Right renal pelvis (tissue), 4 donors: ENCODE measurements at regions not wholly inside any gene's neighbourhood (a gene's known extent, or its start where the extent isn't known, plus 50 kb on each side); places are given as distances from the start of the nearest gene placed in this dataset.

ENCODE experiments used
- DNase-seq, 4 donors: peaks; one replicate each; pipeline ENCODE4 v3.0.0-alpha.2; 2013; ENCODE audit warnings: low read depth in 4 of 4, low spot score in 3 of 4, missing footprints in 1 of 4

DNA sequence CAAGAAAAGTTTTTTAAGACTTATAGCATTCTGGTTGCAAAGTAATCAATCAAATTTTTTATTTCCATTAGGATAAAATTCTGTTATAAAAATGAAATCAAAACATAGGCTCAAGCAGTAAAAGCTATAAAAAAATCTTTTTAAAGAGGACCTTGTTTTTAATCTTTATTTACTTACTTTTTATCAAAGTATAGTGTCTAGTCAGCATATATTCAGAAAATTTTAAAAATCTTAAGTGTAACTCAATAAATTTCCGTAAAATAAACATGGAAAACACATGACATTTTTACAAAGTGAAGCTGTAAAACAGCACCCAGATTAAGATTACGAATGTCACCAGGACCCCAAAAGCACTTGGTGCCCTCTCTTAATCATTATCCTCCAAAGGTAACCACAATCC, 302.4 kb downstream of the TMEM161B start:
- DNase-seq, result no peak

GRCh38 chr5:87954121-87954520, 314.5 kb downstream of the TMEM161B start:
- no peak for DNase-seq

- no peak for DNase-seq
Observed at GRCh38 chr5:87951661-87952060, 317.0 kb downstream of the TMEM161B start.

GRCh38 chr5:87949676-87950631, 318.7 kb downstream of the TMEM161B start:
- no peak for DNase-seq

GRCh38 chr5:87948486-87948885, 320.2 kb downstream of the TMEM161B start:
- no peak for DNase-seq

GRCh38 chr5:87946271-87946670, 322.4 kb downstream of the TMEM161B start:
- DNase-seq, result no peak

DNA sequence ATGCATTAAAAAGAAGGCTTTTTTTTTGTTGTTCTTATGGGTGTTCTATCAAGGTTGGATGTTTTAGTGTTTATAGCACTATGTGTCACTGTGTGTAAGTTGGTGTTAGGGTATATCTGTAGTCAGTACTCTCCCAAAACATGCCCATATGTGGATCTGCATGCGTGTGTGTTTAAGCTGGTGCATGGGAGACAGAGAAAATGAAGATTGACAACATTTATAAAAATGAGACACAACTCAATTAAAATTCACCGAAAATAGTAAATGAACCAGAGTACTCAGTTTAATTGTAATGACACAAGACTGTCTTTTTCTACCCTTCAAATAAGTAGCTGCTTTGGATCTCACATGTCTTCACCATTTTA, 323.4 kb downstream of the TMEM161B start:
- DNase-seq, result no peak

DNA sequence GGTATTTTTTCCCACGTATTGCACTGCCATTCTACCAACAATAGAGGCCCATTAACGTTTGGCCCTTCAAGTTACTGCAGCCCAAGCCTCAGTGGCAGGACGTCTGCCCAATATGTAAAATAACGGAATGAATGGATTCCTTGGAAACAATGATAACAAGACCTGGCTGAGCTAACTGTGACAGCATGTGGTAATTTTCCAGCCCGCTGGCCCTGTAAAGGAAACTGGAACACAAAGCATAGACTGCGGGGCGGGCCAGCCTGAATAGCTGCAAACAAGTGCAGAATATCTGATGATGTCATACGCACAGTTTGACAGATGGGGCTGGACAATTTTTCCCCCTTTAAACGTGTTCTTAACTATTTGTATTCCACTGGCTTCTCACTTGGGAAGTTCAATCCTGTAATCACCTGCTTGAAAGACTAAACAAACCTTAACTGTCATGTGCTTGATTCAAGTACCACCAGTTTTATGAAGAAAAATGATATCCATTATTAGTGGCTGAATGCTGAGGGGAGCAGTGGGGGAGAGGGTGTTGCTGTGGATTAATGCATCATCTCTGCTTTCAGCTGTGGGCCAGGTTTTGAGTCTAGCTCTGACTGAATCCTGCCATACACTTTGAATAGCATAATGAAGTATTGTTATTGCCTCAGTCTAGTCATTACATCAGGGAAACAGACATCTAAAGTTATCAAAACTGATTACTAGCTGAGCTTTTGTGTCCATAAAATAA, 323.9 kb downstream of the TMEM161B start:
- no peak for DNase-seq

- no peak for DNase-seq
Observed at GRCh38 chr5:87940775-87941174, 327.9 kb downstream of the TMEM161B start.

GRCh38 chr5:87936667-87937066, 332.0 kb downstream of the TMEM161B start:
- no peak for DNase-seq

DNA sequence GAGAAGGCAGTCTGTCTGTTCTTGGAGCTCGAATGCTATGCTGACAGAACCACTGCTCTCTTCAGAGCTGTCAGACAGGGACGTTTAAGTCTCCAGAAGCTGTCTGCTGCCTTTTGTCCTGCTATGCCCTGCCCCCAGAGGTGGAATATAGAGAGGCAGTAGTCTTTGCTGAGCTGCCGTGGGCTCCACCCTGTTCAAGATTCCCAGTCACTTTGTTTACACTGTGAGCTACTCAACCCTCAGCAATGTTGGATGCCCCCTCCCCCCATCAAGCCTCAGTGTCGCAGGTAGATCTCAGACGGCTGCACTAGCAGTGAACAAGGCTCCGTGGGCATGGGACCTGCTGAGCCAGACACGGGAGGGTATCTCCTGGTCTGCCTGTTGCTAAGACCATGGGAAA, 344.2 kb downstream of the TMEM161B start:
- no peak for DNase-seq

DNA sequence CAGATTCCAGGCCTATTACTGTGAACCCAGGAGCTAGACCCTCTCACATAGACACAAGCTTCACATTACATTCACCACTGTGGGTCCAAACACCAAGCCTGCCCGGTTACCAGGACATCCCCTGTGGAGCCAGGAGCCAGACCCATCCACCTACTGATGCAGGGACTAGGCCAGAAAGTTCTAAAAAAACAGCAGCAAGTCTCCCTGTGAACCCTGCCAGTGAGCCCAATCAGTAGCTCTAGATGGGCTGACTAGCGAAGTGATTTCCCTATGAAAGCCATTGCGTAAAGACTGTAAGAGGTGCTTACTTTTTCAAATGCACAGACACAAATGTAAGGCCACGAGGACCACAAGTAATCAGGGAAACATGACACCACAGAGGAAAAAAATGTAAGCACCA, 352.3 kb downstream of the TMEM161B start:
- DNase-seq, result no peak

- DNase-seq, result no peak
Observed at GRCh38 chr5:87912419-87912818, 356.2 kb downstream of the TMEM161B start.

DNA sequence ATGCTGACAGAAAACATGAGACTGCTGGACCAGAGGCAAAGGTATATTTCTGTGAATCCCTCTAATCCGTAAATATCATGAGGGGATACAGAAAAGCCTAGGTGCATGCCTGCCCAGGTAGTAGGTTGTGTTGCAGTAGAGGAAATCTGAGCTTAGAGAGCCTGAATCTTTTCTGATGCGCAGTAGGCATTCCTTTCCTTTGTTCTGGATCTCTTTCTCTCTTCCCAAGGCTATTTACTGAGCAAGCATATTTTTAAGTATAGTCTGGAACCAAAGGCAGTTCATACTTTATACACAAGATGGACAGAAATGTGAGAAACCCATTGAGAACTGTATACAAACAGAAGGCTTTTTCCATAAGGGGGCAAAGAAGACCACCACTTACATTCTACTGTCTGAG, 359.3 kb downstream of the TMEM161B start:
- no peak for DNase-seq

DNA sequence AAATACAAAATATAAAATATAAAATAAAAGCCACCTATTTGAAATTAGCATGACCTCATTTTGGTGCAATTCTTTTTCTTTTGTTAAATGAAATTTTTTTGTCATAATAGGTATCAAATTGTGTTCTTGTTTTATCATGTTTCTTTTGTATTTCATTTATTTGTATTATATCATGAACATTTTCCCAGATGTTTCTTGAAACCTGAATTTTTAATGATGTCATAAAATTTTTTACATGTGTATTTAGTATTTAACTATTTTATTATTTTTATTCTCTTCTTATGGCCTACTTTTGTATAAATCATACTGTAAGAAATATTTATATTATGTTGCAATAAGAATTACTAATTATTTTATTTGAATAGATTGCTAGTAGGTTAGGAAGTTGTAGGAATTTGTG, 361.7 kb downstream of the TMEM161B start:
- DNase-seq, result no peak

DNA sequence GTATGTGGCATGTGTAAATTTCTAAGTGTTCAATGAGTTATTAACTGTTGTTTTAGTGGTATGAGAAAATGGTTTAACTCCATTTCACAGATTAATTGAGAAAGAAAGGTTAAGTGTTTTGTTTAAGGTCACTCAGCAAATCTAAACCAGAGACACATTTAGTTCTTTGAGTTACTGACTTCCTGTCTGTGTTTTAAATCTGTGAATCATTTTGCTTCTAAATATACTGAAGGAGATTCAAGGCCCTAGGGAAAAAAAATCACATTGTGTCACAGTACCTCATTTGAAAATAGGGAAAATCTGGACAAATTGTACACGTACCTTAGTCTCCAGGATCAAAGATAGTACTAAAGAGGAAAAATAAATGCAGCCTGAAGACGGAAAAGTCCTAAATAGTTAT, 368.2 kb downstream of the TMEM161B start:
- no peak for DNase-seq

- DNase-seq, result peak in 2 of 4 donors; percentile 3 to 10
Observed at GRCh38 chr5:87899721-87900131, 368.9 kb downstream of the TMEM161B start.

DNA sequence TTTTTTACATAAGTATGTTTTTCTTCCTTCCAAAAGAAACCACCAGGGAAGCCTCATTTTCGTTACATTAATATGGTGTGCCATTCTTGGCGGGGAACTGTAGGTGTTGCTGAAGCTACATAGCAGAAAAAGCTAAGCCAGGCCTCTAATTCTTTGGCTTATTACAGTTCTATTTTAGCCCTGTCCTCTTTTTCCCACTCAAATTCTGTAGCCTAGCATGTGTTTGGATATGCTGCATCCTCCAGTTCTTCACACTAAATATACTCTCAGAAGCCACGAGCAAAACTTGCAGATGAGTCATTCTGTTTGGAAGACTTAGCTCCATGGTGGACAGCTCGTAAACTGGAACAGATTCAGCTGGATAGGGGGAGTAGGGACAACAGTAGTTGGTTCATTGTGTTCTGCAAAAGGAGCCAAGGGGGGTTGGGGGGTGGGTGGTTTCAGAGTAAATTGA, 369.4 kb downstream of the TMEM161B start:
- DNase-seq, result peak; percentile 29 to 65 (median 58)

- no peak for DNase-seq
Observed at GRCh38 chr5:87898574-87898973, 370.1 kb downstream of the TMEM161B start.

GRCh38 chr5:87888139-87888538, 380.5 kb downstream of the TMEM161B start:
- no peak for DNase-seq

DNA sequence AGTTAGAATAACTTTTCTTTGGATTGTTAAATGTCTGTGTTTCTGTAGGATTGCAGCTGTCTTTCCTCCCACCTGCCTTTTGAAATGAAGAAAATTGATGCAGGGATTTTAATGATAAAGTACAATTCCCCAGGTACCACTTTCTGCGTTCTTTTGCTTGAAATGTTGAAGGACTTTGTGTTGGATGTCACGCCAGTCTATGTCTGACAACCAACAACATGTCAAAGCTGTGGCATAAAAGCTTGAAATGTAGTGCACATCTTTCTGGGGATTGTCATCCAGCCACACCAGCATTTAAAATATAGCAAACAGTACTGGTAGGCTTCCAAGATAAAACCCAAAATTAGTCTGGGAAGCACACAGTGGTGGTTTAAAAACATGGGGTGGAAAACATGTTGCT, 381.4 kb downstream of the TMEM161B start:
- no peak for DNase-seq

DNA sequence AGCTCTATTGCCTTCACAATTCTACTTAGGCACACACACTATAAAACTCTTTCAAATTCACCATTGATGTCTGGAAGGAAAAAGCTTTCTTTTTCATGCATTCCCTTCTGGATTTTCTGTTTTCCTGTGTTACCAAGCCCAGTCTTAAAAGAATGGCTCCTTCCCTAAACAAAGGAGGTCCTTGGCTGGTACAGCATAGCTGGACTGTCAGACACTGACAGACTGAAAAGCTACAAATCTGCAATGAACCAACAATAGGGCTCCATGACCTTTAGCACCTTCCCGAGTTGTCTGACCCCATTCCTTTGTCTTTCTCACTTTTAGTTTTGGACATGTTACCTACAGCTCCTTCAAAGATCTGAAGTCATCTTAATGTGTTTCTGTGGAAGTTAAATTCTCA, 382.5 kb downstream of the TMEM161B start:
- DNase-seq, result no peak
